H7 (cell line): ENCODE measurements at regions not wholly inside any gene's neighbourhood (a gene's known extent, or its start where the extent isn't known, plus 50 kb on each side); places are given as distances from the start of the nearest gene placed in this dataset.
"Not testable (repeated sequence)": the region's sequence is repeated elsewhere in the genome, so short reads cannot be mapped to it uniquely, and the experiment has no call there.

Experiments used
- DNase-seq: peaks from one replicate; pipeline ENCODE4 v3.0.0; 2012
- H3K27me3 ChIP-seq: 2 replicates; pipeline ENCODE4 v1.6.0; 2011; ENCODE audit warnings: mild to moderate bottlenecking, low read length; ENCODE audit not compliant: control insufficient read depth, insufficient read depth
- H3K36me3 ChIP-seq: replicated peaks from 2 replicates; pipeline ENCODE4 v1.5.1; 2011; ENCODE audit warnings: low read length; ENCODE audit not compliant: control insufficient read depth, insufficient read depth
- H3K4me3 ChIP-seq: 2 replicates; pipeline ENCODE4 v1.5.1; 2011; ENCODE audit warnings: low read depth, mild to moderate bottlenecking, control low read depth, low read length, moderate library complexity; ENCODE audit not compliant: insufficient read depth

DNA sequence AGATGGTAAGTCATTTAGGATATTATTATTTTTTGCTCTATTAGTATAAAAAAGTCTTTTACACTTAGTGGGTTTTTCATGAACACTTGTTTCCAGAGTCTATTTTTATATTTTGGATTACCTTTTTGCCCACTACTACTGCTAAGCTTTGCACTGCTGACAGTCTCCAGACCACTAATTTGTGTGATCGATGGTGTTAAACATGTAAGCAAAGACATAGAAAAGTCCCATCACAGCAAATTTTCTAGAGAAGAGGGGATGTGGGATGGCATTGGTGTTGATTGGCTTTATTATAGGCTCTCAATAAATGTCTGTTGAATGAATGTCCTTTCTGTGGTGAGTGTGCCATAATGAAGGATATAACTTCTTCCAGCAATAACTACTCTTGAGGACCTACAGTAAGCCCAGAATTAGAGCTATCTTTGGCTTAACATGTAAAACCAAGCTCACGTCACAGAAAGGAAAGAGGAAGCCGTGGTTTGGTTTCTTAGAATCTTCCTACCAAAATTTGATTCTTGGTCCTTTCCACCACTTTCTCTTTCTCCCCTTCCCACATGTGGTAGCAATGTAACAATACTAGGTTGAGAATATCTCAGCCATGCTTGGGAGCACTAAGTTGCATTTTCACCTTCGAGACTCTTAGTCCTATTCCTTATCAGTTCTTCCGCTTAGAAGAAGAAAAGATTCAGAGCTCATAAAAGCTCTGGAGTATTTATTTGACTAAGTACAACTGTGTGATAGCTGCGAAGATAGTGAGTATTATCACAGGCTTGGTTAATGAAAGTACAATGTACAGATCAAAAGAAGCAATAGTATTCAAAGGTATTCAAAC lies 90.6 kb upstream of the UMPS start:
- H3K36me3 ChIP-seq = no peaks in the 10 kb centered on the region
- H3K4me3 ChIP-seq = no peak overlapping the region
- no peaks in the 10 kb centered on the region for H3K27me3 ChIP-seq
- no peak for DNase-seq

DNA sequence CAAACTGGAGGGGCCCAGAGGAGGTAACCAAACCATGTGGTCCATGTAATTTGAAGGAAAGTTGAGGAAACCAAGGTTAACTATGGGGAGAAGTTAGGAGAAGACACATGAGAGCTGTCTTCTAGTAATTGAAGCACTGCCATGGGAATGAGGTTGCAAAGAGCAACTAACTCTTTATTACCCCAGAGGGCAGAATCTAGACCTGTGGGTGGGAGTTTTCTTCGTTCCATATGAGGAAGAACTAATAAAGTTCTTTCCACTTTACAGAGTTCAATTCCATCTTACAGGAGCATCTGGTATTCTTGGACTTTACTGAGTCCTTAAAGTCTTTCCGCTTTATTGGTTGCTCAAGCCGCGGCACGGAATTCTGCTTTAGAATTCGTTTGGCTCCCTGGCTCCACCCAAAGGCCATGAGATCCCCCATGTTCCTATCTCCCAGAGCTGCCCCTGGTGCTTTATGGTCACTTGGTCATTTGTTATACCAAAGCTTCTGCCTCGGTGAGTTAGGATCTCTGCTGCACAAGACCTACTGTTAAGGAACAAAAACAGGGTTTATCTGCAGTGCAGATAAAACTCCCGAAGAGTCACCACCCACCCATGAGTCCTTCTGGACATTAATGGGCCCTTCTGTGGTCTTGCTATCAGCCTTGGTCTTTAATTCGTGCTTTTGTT lies 89.5 kb upstream of the UMPS start:
- no peak for DNase-seq
- H3K4me3 ChIP-seq = no peak overlapping the region

DNA sequence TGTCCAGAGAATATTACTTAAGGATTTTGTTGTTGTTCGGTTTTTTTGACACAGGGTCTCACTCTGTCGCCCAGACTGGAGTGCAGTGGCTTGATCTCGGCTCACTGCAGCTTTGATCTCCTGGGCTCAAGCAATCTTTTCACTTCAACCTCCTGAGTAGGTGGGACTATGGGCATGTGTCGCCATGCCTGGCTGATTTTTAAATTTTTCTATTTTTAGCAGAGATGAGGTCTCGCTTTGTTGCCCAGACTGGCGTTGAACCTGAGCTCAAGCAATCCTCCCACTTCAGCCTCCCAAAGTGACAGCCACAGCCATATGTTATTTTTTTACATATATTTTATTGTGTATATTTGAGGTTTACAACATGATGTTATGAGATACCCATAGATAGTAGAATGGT lies 86.8 kb upstream of the UMPS start:
- no peak overlapping the region for H3K4me3 ChIP-seq
- no peaks in the 10 kb centered on the region for H3K36me3 ChIP-seq
- no peak for DNase-seq
- no peaks in the 10 kb centered on the region for H3K27me3 ChIP-seq

More for the DNA sequence above, 89.5 kb upstream of the UMPS start:
- Histone ChIP-seq H3K36me3 (no peaks in the 10 kb centered on the region), H3K27me3 (no peaks in the 10 kb centered on the region)

DNA sequence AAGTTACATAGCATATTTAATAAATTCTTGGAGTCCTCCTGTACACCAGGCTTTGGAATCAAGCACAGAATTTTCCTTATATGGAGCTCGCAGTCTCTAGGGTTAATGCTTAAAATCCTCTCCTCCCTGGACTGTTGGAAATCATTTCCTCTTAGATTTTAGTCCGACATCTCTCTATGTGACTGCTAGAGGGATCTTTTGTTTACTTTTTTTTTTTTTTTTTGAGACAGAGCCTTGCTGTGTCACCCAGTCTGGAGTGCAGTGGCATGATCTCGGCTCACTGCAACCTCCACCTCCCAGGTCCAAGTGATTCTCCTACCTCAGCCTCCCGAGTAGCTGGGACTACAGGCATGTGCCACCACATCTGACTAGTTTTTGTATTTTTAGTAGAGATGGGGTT lies 84.1 kb upstream of the UMPS start:
- H3K4me3 ChIP-seq, H3K36me3 ChIP-seq, H3K27me3 ChIP-seq, DNase-seq: not testable (repeated sequence)

DNA sequence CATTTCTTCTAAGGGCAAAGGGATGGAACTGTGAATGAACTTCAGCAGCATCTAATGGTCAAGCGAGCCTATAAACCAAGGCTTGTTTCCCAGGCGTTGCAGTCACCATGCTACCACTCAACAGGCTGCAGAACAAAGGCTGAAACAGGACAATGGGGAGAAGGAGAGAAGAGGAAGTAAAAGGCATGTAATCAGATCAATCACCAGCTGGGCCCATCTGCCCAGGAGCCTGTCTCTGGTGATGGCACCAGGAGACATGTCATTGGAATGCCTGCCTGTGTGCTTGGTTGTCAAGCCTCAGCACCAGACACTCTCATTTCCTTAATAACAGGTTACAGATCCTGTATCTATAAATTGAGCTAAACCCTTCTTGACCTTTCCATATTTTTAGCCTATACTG lies 81.7 kb upstream of the UMPS start:
- Histone ChIP-seq H3K27me3 (no peaks in the 10 kb centered on the region), H3K4me3 (no peak overlapping the region), H3K36me3 (no peaks in the 10 kb centered on the region)
- DNase-seq = no peak

DNA sequence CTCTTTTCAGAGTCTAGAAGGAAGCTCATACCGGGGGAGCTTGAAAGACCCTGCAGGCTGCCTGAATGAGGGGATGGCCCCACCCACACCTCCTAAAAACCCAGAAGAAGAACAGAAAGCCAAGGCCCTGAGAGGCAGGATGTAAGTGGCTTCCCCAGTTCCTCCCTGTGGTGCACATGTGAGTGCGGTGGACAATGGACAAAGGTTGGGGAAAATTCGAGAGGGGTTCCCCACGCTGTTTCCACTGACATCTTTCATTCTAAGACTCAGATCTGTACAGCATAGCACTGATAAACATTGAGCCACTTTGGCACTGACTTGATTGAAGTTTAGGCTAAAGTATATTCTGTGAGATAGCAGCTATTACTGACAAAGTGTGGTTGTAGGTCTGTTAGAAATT lies 79.5 kb upstream of the UMPS start:
- DNase-seq = no peak
- Histone ChIP-seq H3K27me3 (no peaks in the 10 kb centered on the region), H3K36me3 (no peaks in the 10 kb centered on the region), H3K4me3 (no peak overlapping the region)

DNA sequence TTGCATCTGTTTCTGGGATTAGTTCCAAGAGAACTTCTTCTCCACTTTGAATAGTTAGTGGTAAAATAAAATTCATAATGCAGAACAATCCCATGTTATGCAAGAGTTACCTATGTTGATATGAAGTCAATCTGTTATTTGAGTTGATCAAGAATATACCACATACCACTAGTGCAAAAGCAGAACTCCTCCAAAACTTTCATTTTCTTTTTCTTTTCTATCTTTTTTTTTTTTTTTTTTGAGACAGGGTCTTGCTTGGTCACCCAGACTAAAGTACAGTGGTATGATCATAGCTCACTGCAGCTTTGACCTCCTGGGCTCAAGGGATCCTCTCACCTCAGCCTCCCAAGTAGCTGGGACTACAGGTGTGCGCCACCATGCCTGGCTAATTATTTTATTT lies 78.8 kb upstream of the UMPS start:
- H3K4me3 ChIP-seq, DNase-seq, H3K27me3 ChIP-seq, H3K36me3 ChIP-seq: not testable (repeated sequence)

DNA sequence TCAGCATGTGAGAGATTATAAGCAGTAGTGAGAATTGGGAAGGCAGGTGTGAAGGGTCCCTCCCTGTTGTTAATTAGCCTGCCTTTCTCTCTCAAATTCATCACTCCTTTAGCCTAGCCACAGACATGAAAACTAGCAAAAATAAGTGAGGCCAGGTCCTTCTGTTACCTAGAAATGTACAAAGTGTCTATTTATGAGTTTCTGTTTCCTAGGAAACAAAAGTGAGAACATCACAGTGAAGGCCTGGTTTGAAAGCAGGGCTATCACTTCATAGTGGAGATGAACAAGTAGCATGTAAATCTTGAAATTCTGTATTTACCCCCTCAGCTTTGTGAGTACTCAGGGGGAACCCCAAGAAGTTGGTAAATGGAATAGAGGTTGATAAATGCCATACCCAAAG lies 78.2 kb upstream of the UMPS start:
- Histone ChIP-seq H3K36me3 (no peaks in the 10 kb centered on the region), H3K27me3 (no peaks in the 10 kb centered on the region), H3K4me3 (no peak overlapping the region)
- DNase-seq = no peak

DNA sequence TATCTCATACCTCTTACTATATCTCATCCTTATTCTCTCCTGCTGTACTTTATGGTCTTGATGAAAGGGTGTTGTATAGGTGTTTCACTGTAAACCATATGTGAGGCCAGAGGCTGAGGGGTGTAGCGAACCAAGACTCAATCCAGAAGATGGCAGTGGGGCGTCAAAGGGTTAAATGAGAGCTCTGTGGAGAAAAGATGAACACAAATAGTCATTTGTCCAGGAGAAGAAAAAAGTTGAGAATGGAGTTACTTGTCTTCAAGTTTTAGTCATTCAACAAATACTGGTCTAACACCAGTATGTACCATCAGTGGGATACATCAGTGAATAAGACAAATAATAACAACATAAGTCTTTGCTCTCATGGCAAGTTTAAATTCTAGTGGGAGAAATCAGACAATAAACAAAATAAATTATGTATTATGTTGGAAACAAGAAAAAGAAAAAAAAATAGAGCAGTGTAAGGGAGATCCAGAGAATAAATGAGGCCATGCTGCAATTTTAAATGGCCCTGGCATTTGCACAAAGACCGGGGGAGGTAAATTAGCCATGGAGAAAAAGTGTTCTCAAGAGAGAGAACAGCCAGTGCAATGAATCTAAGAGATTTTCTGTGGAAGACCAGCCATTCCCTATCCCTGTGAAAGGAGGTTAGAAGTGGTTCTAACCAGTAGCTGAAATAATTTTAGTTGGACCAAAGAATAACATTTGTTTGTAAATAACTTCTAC lies 77.0 kb upstream of the UMPS start:
- no peak for DNase-seq
- Histone ChIP-seq H3K36me3 (no peaks in the 10 kb centered on the region), H3K4me3 (no peak overlapping the region), H3K27me3 (no peaks in the 10 kb centered on the region)

DNA sequence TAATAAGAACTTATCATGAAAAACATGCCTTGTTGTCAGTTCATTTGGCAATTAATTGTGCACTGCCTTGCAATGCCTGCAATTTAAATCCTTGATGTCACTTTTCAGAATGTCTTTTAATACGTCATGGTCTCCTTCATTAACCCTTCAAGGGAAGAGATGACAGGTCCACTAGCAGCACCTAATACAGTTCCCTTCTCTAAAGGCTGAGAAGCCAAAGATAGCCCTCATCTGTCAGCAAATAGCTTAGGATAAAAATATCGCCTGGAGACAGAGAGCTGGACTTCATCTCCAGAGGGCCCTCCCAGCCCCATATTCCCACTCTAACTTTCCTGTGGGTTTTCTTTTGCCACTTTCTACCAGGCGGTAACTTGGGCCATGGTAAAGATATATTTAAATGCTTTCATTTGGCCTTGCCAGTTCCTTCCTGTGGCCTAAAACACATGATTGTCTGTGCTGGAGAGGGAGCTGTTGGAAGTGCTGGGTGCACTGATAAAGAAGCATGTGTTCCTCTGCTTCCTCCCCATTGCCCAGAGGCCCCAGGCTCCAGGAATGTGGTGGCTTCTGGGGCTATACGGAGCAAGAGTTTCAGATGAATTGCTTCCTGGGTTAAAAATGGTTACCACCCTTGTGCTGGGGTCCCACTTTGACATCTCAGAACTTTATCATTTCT lies 76.3 kb upstream of the UMPS start:
- H3K36me3 ChIP-seq = no peaks in the 10 kb centered on the region
- DNase-seq = no peak
- no peak overlapping the region for H3K4me3 ChIP-seq
- no peaks in the 10 kb centered on the region for H3K27me3 ChIP-seq

DNA sequence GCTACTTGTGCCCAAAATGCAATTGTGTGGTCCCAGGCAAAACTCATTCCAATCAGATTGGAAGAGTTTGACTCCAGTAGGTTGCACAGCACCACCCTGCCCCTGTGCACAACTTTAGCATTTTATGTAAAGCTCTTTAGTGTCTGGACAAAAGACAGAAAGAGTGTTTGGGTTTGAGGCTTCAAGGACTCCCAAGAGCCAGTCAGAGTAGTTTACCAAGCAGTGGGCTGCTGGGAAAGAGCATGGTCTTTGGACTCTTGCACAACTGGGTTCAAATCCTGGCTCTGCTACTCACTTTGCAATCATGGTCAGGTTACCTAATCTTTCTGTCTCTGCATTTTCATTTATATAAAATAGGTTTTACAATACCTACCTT lies 75.8 kb upstream of the UMPS start:
- no peak for DNase-seq
- Histone ChIP-seq H3K4me3 (no peak overlapping the region), H3K27me3 (no peaks in the 10 kb centered on the region), H3K36me3 (no peaks in the 10 kb centered on the region)

DNA sequence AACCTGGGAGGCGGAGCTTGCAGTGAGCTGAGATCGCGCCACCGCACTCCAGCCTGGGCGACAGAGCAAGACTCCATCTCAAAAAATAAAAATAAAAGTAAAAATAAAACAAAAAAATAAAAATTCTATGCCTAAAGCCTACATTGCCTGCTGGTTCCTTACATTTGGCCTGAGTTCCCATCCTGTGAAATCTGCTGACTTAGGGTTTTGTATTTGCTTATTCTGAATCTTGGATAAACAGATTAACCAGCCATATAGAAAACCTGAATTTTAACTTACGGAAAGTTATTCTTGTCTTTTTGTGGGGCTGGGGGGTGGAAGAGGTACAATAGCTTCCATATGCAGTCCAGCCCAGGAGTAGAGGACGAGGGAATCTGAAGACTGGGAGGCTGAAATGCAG lies 73.7 kb upstream of the UMPS start:
- Histone ChIP-seq H3K4me3 (no peak overlapping the region), H3K36me3 (no peaks in the 10 kb centered on the region), H3K27me3 (no peaks in the 10 kb centered on the region)
- no peak for DNase-seq

DNA sequence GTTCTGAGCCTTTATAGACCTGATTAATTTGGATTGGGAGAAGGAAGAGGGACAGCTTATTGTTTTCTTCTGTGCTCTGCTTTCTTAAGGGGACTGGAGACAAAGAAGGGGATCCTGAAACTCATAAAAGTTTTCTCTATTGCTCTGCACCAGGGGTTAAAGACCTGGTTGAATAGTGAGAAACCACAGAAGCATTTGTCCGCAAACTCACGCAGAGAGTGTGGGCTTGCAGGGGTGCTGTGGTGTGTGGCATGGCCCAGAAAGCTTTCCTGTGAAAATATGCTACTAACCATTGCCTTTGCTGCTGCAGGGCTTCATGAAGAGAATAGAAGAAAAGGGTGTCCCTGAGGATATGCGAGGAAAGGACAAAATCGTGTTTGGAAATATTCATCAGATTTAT lies 73.1 kb upstream of the UMPS start:
- H3K4me3 ChIP-seq = no peak overlapping the region
- no peaks in the 10 kb centered on the region for H3K27me3 ChIP-seq
- DNase-seq = no peak

DNA sequence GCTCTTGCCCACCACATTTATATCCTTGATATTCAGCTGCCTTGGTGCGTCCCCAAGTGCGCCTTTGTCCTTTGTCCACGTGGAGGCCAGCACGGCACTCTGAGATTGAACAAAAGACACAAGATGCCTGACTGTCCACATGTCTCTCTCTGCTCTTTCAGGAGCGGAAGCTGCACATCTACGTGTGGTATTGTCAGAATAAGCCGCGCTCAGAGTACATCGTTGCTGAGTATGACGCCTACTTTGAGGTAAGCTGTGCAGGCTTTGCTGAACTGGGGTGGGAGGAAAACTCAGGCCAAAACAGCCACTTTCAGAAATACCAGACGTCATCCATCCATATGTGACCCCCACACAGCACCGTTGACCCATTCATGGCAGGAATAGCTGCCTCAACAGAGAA lies 72.0 kb upstream of the UMPS start:
- no peaks in the 10 kb centered on the region for H3K27me3 ChIP-seq
- no peaks in the 10 kb centered on the region for H3K36me3 ChIP-seq
- no peak for DNase-seq
- H3K4me3 ChIP-seq = no peak overlapping the region

More for the DNA sequence above, 73.1 kb upstream of the UMPS start:
- H3K36me3 ChIP-seq = no peaks in the 10 kb centered on the region
